ENCODE measurements at regions not wholly inside any gene's neighbourhood (a gene's known extent, or its start where the extent isn't known, plus 50 kb on each side); places are given as distances from the start of the nearest gene placed in this dataset.

DNA sequence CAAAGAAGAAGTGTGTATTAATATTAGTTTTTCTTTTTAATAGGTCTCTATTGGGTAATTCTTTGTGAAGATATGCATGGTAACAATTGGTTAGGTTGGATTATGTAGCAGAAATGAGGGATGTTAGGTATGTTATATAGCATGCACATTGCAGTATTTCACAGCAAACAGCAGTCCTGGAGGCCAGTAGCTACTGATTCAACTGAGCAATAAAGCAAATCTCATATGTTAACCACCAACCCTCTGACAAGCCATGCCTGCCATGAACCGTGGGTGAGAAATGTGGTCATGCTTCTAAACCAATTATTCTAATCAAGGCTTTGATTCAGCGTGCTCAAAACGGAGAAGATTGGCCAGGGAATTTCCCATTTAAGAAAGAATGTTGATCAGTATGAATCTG lies 313.0 kb upstream of the CDH6 start:
- no CpG with 5 or more reads among the region's 3 CpGs for WGBS (ENCODE audit: extremely low coverage, insufficient read length, low lambda C conversion rate)
- no peak overlapping the region for H2BK20ac ChIP-seq (ENCODE audit: low read depth, low read length, poor library complexity, severe bottlenecking)

More for the DNA sequence above, 313.0 kb upstream of the CDH6 start:
- H3T11ph ChIP-seq (ENCODE audit: low read length), result no peak overlapping the region
- peaks cover 0 to 4% of the 10 kb centered on the region in 2 experiments; a peak in 3 of 5 replicates for H3K9me3 Mint-ChIP-seq
- H4K91ac ChIP-seq (ENCODE audit: insufficient read length, low read depth, low read length), result no peak overlapping the region
- no peaks in the 10 kb centered on the region for H3K4me1 ChIP-seq (ENCODE audit: insufficient read depth, low read length)
- no peaks in the 10 kb centered on the region for H4K20me1 ChIP-seq (ENCODE audit: control insufficient read depth, insufficient read depth, insufficient read length)
- no peak overlapping the region for H3K4me2 ChIP-seq (ENCODE audit: insufficient read depth, insufficient read length, low read length)
- no peak for TF ChIP-seq CTCF (conservative IDR thresholded peaks at IDR 0.05)
- no peak overlapping the region for H3K4ac ChIP-seq (ENCODE audit: low read depth, low read length)
- H3K27ac ChIP-seq (ENCODE audit: insufficient read length, low read depth, low read length), result no peak overlapping the region
- H3K9ac ChIP-seq (ENCODE audit: extremely low read depth, insufficient read length, low read length), result no peak overlapping the region
- no peak overlapping the region for H3K27ac Mint-ChIP-seq
- no peak overlapping the region for H2BK5ac ChIP-seq (ENCODE audit: insufficient read length, low read length)
- H3K79me2 ChIP-seq (ENCODE audit: insufficient read depth, low read length), result no peaks in the 10 kb centered on the region
- H2AFZ ChIP-seq (ENCODE audit: low read length), result no peak overlapping the region
- H3K4me1 Mint-ChIP-seq, result no peaks in the 10 kb centered on the region
- no peaks in the 10 kb centered on the region for H3K79me1 ChIP-seq (ENCODE audit: insufficient read depth, low read depth, low read length, poor library complexity, severe bottlenecking)
- H2AK5ac ChIP-seq (ENCODE audit: insufficient read length, low read length), result no peak overlapping the region
- no peak overlapping the region for H3K14ac ChIP-seq (ENCODE audit: insufficient read depth, low read length)
- no peaks in the 10 kb centered on the region for H3K27me3 ChIP-seq (ENCODE audit: insufficient read depth, low read length)
- H3K4me3 Mint-ChIP-seq, result no peak overlapping the region
- DNase-seq, result no peak
- H3K23ac ChIP-seq (ENCODE audit: insufficient read length, low read depth, low read length), result no peak overlapping the region
- H3K9me3 ChIP-seq (ENCODE audit: control insufficient read depth, low read depth, low read length), result no peaks in the 10 kb centered on the region
- H2BK15ac ChIP-seq (ENCODE audit: low read depth, low read length), result no peak overlapping the region
- no peak overlapping the region for H4K5ac ChIP-seq (ENCODE audit: insufficient read length, low read depth, low read length)
- no peaks in the 10 kb centered on the region for H3K23me2 ChIP-seq (ENCODE audit: insufficient read length, low read depth, low read length, poor library complexity, severe bottlenecking)
- no peak overlapping the region for H2BK120ac ChIP-seq (ENCODE audit: low read depth, low read length, poor library complexity, severe bottlenecking)
- no peak overlapping the region for H3K18ac ChIP-seq (ENCODE audit: insufficient read length, low read depth, low read length)
- no peak overlapping the region for H4K8ac ChIP-seq (replicated peaks; ENCODE audit: insufficient read length, low read depth, low read length)
- no peak overlapping the region for H2BK12ac ChIP-seq (ENCODE audit: insufficient read length, low read depth, low read length)
- peaks cover 0 to 4% (median 0%) of the 10 kb centered on the region in 3 experiments; a peak in 1 of 7 replicates for H3K36me3 Mint-ChIP-seq (ENCODE audit: insufficient read depth in 1 of 3, low read depth in 3 of 3)
- no peaks in the 10 kb centered on the region for H3K27me3 Mint-ChIP-seq (ENCODE audit: low read depth)
- no peak overlapping the region for H3K56ac ChIP-seq (ENCODE audit: insufficient read length, low read depth, low read length)

Data from H9 (cell line).